MG63 (cell line): ENCODE measurements at regions not wholly inside any gene's neighbourhood (a gene's known extent, or its start where the extent isn't known, plus 50 kb on each side); places are given as distances from the start of the nearest gene placed in this dataset.
"Not testable (repeated sequence)": the region's sequence is repeated elsewhere in the genome, so short reads cannot be mapped to it uniquely, and the experiment has no call there.

ENCODE experiments used
- DNase-seq: peaks from one replicate; pipeline ENCODE4 v3.0.0-alpha.2; 2020
- H3K27me3 ChIP-seq: fragments of 250-450 bp; sonication (Bioruptor Pico); 2 replicates; pipeline ENCODE4 v1.5.1; 2020; ENCODE audit warnings: mild to moderate bottlenecking, moderate library complexity
- H3K36me3 ChIP-seq: fragments of 250-450 bp; sonication (Bioruptor Pico); 2 replicates; pipeline ENCODE4 v1.5.1; 2020; ENCODE audit warnings: mild to moderate bottlenecking, moderate library complexity
- H3K4me3 ChIP-seq: fragments of 250-450 bp; sonication (Bioruptor Pico); 2 replicates; pipeline ENCODE4 v1.5.1; 2020; ENCODE audit warnings: mild to moderate bottlenecking, moderate library complexity
- H3K9me3 ChIP-seq: fragments of 250-450 bp; sonication (Bioruptor Pico); 2 replicates; pipeline ENCODE4 v1.5.1; 2020; ENCODE audit warnings: mild to moderate bottlenecking, moderate library complexity

GRCh38 chr16:5965321-5965720, 867.7 kb upstream of the EEF2KMT start:
- Histone ChIP-seq H3K36me3 (no peaks in the 10 kb centered on the region), H3K9me3 (no peaks in the 10 kb centered on the region), H3K4me3 (no peak overlapping the region), H3K27me3 (no peaks in the 10 kb centered on the region)
- no peak for DNase-seq

GRCh38 chr16:5951486-5951885, 853.9 kb upstream of the EEF2KMT start:
- no peaks in the 10 kb centered on the region for H3K9me3 ChIP-seq
- no peaks in the 10 kb centered on the region for H3K27me3 ChIP-seq
- no peak for DNase-seq
- no peak overlapping the region for H3K4me3 ChIP-seq
- H3K36me3 ChIP-seq: no peaks in the 10 kb centered on the region

GRCh38 chr16:5944971-5945370, 847.4 kb upstream of the EEF2KMT start:
- DNase-seq: peak; percentile 26
- Histone ChIP-seq H3K4me3 (no peak overlapping the region), H3K27me3 (no peaks in the 10 kb centered on the region), H3K9me3 (no peaks in the 10 kb centered on the region), H3K36me3 (no peaks in the 10 kb centered on the region)

- no peaks in the 10 kb centered on the region for H3K27me3 ChIP-seq
- no peak overlapping the region for H3K4me3 ChIP-seq
- no peak for DNase-seq
- no peaks in the 10 kb centered on the region for H3K9me3 ChIP-seq
- no peaks in the 10 kb centered on the region for H3K36me3 ChIP-seq
These were observed 841.0 kb upstream of the EEF2KMT start for GRCh38 chr16:5938607-5939006.

- H3K36me3 ChIP-seq: no peaks in the 10 kb centered on the region
- no peak overlapping the region for H3K4me3 ChIP-seq
- H3K9me3 ChIP-seq: no peaks in the 10 kb centered on the region
- no peaks in the 10 kb centered on the region for H3K27me3 ChIP-seq
- no peak for DNase-seq
These were observed 835.3 kb upstream of the EEF2KMT start for GRCh38 chr16:5932906-5933305.

- no peaks in the 10 kb centered on the region for H3K27me3 ChIP-seq
- no peaks in the 10 kb centered on the region for H3K36me3 ChIP-seq
- no peak for DNase-seq
- no peak overlapping the region for H3K4me3 ChIP-seq
- H3K9me3 ChIP-seq: no peaks in the 10 kb centered on the region
These were observed 831.0 kb upstream of the EEF2KMT start for GRCh38 chr16:5928476-5929065.

GRCh38 chr16:5925850-5926249, 828.3 kb upstream of the EEF2KMT start:
- Histone ChIP-seq H3K9me3 (no peaks in the 10 kb centered on the region), H3K4me3 (no peak overlapping the region), H3K27me3 (no peaks in the 10 kb centered on the region), H3K36me3 (no peaks in the 10 kb centered on the region)
- DNase-seq: no peak

- H3K9me3 ChIP-seq: no peaks in the 10 kb centered on the region
- no peaks in the 10 kb centered on the region for H3K36me3 ChIP-seq
- H3K27me3 ChIP-seq: no peaks in the 10 kb centered on the region
- H3K4me3 ChIP-seq: no peak overlapping the region
- DNase-seq: no peak
These were observed 825.1 kb upstream of the EEF2KMT start for GRCh38 chr16:5922686-5923085.

GRCh38 chr16:5918567-5919130, 821.1 kb upstream of the EEF2KMT start:
- H3K27me3 ChIP-seq: no peaks in the 10 kb centered on the region
- no peak overlapping the region for H3K4me3 ChIP-seq
- DNase-seq: no peak
- H3K9me3 ChIP-seq: no peaks in the 10 kb centered on the region
- no peaks in the 10 kb centered on the region for H3K36me3 ChIP-seq

GRCh38 chr16:5917436-5918195, 820.0 kb upstream of the EEF2KMT start:
- Histone ChIP-seq H3K27me3 (no peaks in the 10 kb centered on the region), H3K4me3 (no peak overlapping the region), H3K9me3 (no peaks in the 10 kb centered on the region), H3K36me3 (no peaks in the 10 kb centered on the region)
- DNase-seq: no peak

- H3K4me3 ChIP-seq: no peak overlapping the region
- H3K27me3 ChIP-seq: no peaks in the 10 kb centered on the region
- DNase-seq: no peak
- H3K9me3 ChIP-seq: no peaks in the 10 kb centered on the region
- no peaks in the 10 kb centered on the region for H3K36me3 ChIP-seq
These were observed 819.2 kb upstream of the EEF2KMT start for GRCh38 chr16:5916711-5917191.

- Histone ChIP-seq H3K36me3 (no peaks in the 10 kb centered on the region), H3K27me3 (no peaks in the 10 kb centered on the region), H3K4me3 (no peak overlapping the region), H3K9me3 (no peaks in the 10 kb centered on the region)
- no peak for DNase-seq
These were observed 813.6 kb upstream of the EEF2KMT start for GRCh38 chr16:5911241-5911640.

- DNase-seq, H3K9me3 ChIP-seq, H3K36me3 ChIP-seq, H3K4me3 ChIP-seq, H3K27me3 ChIP-seq: not testable (repeated sequence)
These were observed 812.0 kb upstream of the EEF2KMT start for GRCh38 chr16:5909556-5909955.

GRCh38 chr16:5907544-5907943, 809.9 kb upstream of the EEF2KMT start:
- DNase-seq: no peak
- H3K4me3 ChIP-seq: no peak overlapping the region
- H3K36me3 ChIP-seq: no peaks in the 10 kb centered on the region
- H3K27me3 ChIP-seq: no peaks in the 10 kb centered on the region
- H3K9me3 ChIP-seq: no peaks in the 10 kb centered on the region

- Histone ChIP-seq H3K27me3 (no peaks in the 10 kb centered on the region), H3K36me3 (no peaks in the 10 kb centered on the region), H3K4me3 (no peak overlapping the region), H3K9me3 (no peaks in the 10 kb centered on the region)
- no peak for DNase-seq
These were observed 808.8 kb upstream of the EEF2KMT start for GRCh38 chr16:5906351-5906750.

GRCh38 chr16:5905935-5906334, 808.3 kb upstream of the EEF2KMT start:
- Histone ChIP-seq H3K9me3 (no peaks in the 10 kb centered on the region), H3K36me3 (no peaks in the 10 kb centered on the region)
- no peak for DNase-seq

GRCh38 chr16:5903832-5904231, 806.2 kb upstream of the EEF2KMT start:
- no peak for DNase-seq
- Histone ChIP-seq H3K4me3 (no peak overlapping the region), H3K27me3 (no peaks in the 10 kb centered on the region), H3K9me3 (no peaks in the 10 kb centered on the region), H3K36me3 (no peaks in the 10 kb centered on the region)

More at GRCh38 chr16:5905935-5906334, 808.3 kb upstream of the EEF2KMT start:
- Histone ChIP-seq H3K4me3 (no peak overlapping the region), H3K27me3 (no peaks in the 10 kb centered on the region)

- no peaks in the 10 kb centered on the region for H3K36me3 ChIP-seq
- no peaks in the 10 kb centered on the region for H3K9me3 ChIP-seq
- H3K4me3 ChIP-seq: no peak overlapping the region
- DNase-seq: no peak
- no peaks in the 10 kb centered on the region for H3K27me3 ChIP-seq
These were observed 805.6 kb upstream of the EEF2KMT start for GRCh38 chr16:5903153-5903552.
